ENCODE measurements at regions not wholly inside any gene's neighbourhood (a gene's known extent, or its start where the extent isn't known, plus 50 kb on each side); places are given as distances from the start of the nearest gene placed in this dataset.

- no peak for TF ChIP-seq CTCF (conservative IDR thresholded peaks at IDR 0.05 in 1 of 2, IDR thresholded peaks at IDR 0.05 in 1 of 2; ENCODE audit: extremely low read depth in 1 of 2, insufficient read depth in 1 of 2, low read depth in 1 of 2, low read length in 2 of 2)
- no peak for TF ChIP-seq EZH2 (IDR thresholded peaks at IDR 0.05; ENCODE audit: borderline replicate concordance, low read length)
These were observed 505.4 kb upstream of the MYT1L start for GRCh38 chr2:2836343-2837070.

Measured in mammary epithelial cell (primary cell).